ENCODE measurements at regions not wholly inside any gene's neighbourhood (a gene's known extent, or its start where the extent isn't known, plus 50 kb on each side); places are given as distances from the start of the nearest gene placed in this dataset.

- no peak for DNase-seq
Observed at GRCh38 chr6:62670490-62671223, 384.6 kb upstream of the KHDRBS2 start.

DNA sequence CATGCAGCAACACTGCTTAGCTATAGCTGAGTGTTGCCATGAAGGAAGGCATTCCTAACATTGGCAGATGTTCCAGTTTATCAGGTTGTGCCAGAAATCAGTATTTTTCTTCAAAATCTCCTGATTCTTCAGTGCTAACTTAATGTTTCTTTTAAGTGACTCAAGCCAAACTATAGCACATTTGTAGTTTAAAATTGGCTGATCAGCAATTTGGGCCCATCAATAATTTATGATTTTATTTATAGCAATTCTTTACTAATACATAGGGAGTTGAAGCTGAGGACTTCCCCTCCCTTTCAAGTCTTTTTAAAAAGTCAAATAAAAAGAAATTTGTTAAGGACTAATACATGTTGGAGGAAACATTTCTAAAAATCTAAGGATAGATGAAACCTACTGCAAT, 383.8 kb upstream of the KHDRBS2 start:
- no peak for DNase-seq

DNA sequence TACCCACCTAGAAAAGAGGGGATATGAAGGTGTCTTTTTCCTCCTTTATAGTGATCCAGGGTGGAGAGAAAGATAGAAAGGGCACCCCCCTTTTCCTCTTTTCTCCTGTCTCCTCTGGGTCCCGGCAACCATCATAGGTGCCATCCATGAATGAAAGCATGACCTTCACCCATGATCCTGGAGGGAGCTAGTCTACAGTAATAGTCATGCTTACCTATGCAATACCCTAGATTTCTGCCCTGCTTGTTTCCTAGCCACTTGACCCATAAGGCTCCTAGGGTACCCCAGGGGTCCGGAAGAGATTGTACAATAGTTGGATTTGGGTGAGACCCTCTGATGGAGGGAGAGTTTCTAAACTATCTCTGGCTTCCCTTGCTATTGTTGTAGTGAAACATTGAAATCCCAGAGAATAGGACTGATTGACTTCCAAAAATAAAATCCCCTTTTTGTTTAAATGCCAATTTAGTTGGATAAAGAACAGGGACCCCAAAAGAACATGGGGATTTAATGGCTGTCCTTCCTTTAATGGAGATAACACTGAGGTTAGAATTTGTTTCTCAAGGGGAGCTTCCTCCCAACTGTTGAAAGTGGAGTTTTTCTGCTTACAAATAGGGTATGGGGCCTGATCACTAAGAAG, 366.8 kb upstream of the KHDRBS2 start:
- DNase-seq = no peak

DNA sequence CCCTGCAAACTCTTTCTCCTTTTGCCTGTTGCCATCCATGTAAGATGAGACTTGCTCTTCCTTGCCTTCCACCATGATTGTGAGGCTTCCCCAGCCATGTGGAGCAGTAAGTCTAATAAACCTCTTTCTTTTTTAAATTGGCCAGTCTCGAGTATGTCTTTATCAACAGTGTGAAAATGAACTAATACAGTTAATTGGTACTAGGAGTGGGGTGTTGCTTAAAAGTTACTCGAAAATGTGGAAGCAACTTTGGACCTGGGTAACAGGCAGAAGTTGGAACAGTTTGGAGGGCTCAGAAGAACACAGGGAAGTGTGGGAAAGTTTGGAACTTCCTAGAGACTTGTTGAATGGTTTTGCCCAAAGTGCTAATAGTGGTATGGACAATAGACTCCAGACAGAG, 359.2 kb upstream of the KHDRBS2 start:
- no peak for DNase-seq

- DNase-seq = no peak
Observed at GRCh38 chr6:62640749-62641148, 354.7 kb upstream of the KHDRBS2 start.

DNA sequence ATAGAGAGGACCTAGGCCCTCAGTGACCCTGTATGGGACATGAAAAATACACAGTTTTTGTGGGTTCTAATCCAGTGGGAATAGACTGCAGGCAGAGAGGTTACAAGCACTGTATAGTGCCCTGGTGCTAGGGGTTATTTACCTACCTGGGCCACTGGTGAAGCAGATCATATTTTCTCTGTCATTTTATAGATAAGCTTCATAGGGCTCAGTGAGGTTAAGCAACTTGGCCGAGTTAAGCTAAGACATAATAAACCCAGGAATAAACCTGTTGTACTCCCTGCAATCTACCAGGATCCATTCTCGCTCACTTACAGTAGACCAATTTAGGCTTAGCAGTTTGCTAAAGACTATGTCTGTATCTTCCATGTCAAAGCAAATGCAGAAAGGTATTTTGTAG, 340.6 kb upstream of the KHDRBS2 start:
- DNase-seq = no peak

- no peak for DNase-seq
Observed at GRCh38 chr6:62623846-62624532, 338.0 kb upstream of the KHDRBS2 start.

GRCh38 chr6:62615366-62616015, 329.5 kb upstream of the KHDRBS2 start:
- peak; percentile 46 to 54 for DNase-seq

DNA sequence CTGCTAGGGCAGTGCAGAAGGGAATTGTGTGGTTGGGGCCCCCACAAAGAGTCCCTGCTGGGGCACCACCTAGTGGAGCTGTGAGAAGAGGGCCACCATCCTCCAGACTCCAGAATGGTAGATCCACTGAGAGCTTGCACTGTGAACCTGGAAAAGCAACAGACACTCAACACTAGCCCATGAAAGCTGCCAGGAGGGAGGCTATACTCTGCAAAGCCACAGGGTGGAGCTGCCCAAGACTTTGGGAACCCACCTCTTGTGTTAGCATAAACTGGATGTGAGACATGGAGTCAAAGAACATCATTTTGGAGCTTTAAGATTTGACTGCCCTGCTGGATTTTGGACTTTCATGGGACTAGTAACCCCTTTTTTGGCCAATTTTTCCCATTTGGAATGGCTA, 328.4 kb upstream of the KHDRBS2 start:
- no peak for DNase-seq

DNA sequence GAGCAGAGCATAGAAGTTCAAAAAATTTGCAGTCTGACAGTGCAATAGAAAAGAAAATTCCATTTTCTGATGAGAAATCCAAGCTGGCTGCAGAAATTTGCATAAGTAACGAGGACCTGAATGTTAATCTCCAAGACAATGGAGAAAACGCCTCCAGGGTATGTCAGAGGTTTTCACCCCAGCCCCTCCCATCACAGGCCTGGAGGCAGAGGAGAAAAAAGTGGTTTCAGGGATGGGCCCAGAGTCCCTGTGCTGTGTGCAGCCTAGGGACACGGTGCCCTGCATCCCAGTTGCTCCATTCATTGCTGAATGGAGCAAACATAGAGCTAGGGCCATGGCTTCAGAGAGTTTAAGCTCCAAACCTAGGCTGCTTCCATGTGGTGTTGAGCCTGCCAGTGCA, 327.9 kb upstream of the KHDRBS2 start:
- DNase-seq = no peak

GRCh38 chr6:62612471-62612870, 326.4 kb upstream of the KHDRBS2 start:
- DNase-seq = no peak

DNA sequence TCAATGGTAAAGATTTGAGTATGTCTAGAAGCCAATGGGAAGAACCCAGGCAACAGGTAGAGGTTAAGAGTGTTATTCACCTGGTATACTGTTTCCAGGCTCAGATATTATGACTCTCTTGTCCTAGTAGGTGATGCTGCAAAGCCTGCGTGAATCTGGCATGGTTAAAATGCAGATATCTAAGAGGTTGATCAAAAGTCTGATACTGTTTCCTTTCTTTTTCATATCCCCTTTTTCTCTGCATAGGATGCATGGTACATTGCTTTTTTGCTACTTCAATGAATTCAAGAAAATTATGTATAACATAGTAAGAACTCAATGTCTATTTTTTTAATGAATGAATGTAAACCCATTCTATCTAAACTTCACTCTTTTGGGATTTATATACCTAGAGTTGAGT, 284.3 kb upstream of the KHDRBS2 start:
- DNase-seq = no peak

DNA sequence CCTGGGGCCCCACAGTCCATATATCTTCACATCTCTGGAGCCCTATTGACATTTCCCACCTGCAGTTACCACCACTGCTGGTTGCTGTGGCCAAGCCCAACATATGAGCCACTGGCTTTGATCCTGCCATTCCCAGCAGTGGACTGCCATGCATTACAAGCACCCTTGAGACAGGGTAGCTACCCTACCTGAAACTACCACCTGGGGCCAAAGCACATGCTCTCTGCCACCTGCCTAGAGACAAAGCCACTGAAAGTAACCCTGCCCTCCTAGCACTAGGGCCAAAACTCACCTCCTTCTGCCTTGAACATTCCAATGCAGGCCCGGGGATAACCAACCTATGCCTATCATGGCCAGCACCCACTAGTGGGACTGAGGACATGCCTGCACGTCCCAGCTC, 255.5 kb upstream of the KHDRBS2 start:
- no peak for DNase-seq

DNA sequence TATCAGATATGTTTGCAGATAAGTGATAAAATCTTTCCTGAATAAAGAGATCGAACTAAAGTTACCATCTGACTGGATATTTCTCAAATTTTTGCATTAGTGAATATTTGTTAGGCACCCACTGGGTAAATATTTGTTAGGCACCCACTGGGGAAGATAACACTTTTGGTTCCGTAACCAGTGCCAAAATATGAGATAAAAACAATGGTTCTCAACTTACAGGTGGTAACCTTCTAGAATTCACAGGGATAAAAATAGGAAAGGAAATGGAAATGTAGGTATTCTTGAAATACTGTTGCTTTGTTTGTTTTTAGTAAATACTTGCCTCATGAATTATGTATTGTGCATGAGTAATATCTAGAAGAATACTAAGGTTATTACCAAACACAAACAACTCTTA, 245.0 kb upstream of the KHDRBS2 start:
- DNase-seq = no peak

DNA sequence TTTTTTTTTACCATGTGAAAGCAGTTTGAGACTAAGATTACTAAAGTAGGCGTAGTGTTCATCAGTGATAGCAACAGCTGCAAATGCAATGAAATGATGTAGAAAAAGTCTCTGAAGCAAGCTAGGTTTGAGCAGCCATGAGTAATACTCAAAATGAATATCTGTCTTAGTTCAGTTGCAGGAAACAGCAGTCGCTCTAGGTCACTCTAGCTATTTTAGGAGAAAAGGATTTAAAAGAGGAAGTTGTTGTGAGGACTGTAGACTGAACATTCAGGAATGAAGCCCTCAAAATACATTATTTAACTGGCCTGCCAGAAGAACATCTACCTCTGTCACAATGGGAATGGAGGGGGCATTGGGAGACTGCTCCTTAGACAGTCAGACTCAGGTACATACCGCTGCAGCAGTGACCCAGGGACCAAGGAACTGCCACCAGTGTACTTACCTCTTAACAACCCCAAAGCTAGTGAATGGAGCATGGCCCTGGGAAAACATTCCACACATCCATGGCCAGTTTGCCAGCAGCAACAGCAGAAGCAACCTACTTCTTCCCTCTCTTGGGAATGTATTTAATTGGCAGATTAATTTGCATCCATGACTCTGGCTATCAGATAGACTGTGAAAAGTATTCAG, 243.0 kb upstream of the KHDRBS2 start:
- DNase-seq = no peak

- no peak for DNase-seq
Observed at GRCh38 chr6:62523630-62524029, 237.6 kb upstream of the KHDRBS2 start.

- no peak for DNase-seq
Observed at GRCh38 chr6:62519574-62519973, 233.5 kb upstream of the KHDRBS2 start.

DNA sequence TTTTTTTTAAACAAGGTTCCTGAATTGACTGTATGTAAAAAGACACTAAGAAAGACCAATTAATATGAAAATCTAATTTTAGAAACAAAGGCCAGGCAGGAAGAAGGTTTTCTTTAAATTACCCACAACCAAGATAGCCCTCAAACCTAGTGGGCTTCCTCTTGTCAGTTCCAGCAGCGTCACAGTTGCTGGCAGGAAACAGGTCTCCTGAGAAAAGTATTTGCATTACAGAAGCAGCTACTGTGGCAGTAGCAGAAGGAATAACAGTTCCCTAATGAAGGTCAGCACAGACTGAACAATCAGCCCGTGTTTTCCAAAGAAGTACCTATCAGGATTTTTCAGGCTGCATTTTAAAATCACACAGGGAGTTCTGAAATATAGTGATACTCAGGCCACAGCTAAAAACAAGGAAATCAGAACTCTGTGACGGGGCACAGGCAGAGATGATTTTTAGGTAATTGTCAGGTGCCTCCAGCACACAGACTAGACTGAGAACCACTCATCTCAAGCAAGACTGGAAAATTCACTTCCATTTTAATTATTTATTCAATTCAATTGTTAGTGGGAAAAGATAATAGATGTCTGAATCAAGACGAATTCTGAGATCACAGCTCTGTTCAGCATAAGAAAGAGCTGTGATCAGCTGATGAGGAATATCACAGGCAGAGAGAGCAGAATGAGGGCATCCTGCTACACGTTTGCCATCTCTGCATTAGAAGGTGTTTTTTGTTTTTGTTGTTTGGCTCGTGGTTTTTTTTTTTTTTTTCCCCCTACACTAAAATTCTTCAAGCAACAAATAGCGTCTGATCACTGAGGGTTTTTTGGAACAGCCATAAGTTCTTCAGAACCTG, 230.5 kb upstream of the KHDRBS2 start:
- DNase-seq = no peak

DNA sequence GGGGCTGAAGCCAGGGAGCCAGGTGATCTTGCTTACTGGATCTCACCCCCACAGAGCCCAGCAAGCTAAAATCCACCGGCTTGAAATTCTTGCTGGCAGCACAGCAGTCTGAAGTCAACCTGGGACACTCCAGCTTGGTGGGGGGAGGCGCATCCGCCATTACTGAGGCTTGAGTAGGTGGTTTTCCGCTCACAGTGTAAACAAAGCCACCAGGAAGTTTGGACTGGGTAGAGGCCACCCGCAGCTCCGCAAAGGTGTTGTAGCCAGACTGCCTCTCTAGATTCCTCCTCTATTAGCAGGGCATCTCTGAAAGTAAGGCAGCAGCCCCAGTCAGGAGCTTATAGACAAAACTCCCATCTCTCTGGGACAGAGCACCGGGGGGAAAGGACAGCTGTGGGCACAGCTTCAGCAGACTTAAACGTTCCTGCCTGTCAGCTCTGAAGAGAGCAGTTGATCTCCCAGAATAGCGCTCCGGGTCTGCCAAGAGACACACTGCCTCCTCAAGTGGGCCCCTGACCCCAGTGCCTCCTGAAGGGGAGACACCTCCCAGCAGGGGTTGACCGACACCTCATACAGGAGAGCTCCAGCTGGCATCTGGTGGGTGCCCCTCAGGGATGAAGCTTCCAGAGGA, 206.3 kb upstream of the KHDRBS2 start:
- DNase-seq = no peak

- no peak for DNase-seq
Observed at GRCh38 chr6:62480544-62480943, 194.5 kb upstream of the KHDRBS2 start.
